HG02642 (cell line): ENCODE measurements at regions not wholly inside any gene's neighbourhood (a gene's known extent, or its start where the extent isn't known, plus 50 kb on each side); places are given as distances from the start of the nearest gene placed in this dataset.
A peak's percentile ranks its signal among the peaks of the same experiment; 100 is the strongest.
"Not testable (repeated sequence)": the region's sequence is repeated elsewhere in the genome, so short reads cannot be mapped to it uniquely, and the experiment has no call there.

Source experiments
- ATAC-seq: cut with Tn5 transposase; IDR thresholded peaks from one replicate; pipeline ENCODE4 v1.9.1; 2021; ENCODE audit warnings: mild to moderate bottlenecking; ENCODE audit not compliant: unreplicated experiment, poor library complexity

GRCh38 chr15:21718108-21718507 is 159.4 kb downstream of the POTEB start:
- peak; percentile 66 for ATAC-seq

GRCh38 chr15:21717661-21718060 is 159.9 kb downstream of the POTEB start:
- peak; percentile 31 for ATAC-seq

GRCh38 chr15:21705480-21705879 is 172.1 kb downstream of the POTEB start:
- ATAC-seq, result peak; percentile 99

GRCh38 chr15:21698620-21699019 is 178.9 kb downstream of the POTEB start:
- not testable (repeated sequence) for ATAC-seq

GRCh38 chr15:21695089-21695488 is 182.4 kb downstream of the POTEB start:
- ATAC-seq, result not testable (repeated sequence)

GRCh38 chr15:21692471-21693102 is 184.9 kb downstream of the POTEB start:
- not testable (repeated sequence) for ATAC-seq

- ATAC-seq, result peak; percentile 92
Observed at GRCh38 chr15:21656798-21657397, 216.6 kb upstream of the POTEB3 start.

GRCh38 chr15:21656114-21656746 is 215.9 kb upstream of the POTEB3 start:
- ATAC-seq, result peak; percentile 25

- not testable (repeated sequence) for ATAC-seq
Observed at GRCh38 chr15:21653707-21654106, 213.4 kb upstream of the POTEB3 start.

GRCh38 chr15:21638770-21639169 is 198.5 kb upstream of the POTEB3 start:
- ATAC-seq, result not testable (repeated sequence)

GRCh38 chr15:21626694-21627093 is 186.4 kb upstream of the POTEB3 start:
- not testable (repeated sequence) for ATAC-seq

GRCh38 chr15:21609223-21609622 is 168.9 kb upstream of the POTEB3 start:
- not testable (repeated sequence) for ATAC-seq

GRCh38 chr15:21565426-21565825 is 125.1 kb upstream of the POTEB3 start:
- not testable (repeated sequence) for ATAC-seq

GRCh38 chr15:21551809-21552208 is 111.5 kb upstream of the POTEB3 start:
- peak; percentile 97 for ATAC-seq

- ATAC-seq, result not testable (repeated sequence)
Observed at GRCh38 chr15:21546182-21546903, 106.0 kb upstream of the POTEB3 start.

- ATAC-seq, result not testable (repeated sequence)
Observed at GRCh38 chr15:21532785-21533184, 92.5 kb upstream of the POTEB3 start.

- ATAC-seq, result not testable (repeated sequence)
Observed at GRCh38 chr15:21516248-21516647, 75.9 kb upstream of the POTEB3 start.

GRCh38 chr15:21515296-21515695 is 75.0 kb upstream of the POTEB3 start:
- ATAC-seq, result not testable (repeated sequence)

- not testable (repeated sequence) for ATAC-seq
Observed at GRCh38 chr15:21503021-21503420, 62.7 kb upstream of the POTEB3 start.
